ENCODE measurements at regions not wholly inside any gene's neighbourhood (a gene's known extent, or its start where the extent isn't known, plus 50 kb on each side); places are given as distances from the start of the nearest gene placed in this dataset.

DNA sequence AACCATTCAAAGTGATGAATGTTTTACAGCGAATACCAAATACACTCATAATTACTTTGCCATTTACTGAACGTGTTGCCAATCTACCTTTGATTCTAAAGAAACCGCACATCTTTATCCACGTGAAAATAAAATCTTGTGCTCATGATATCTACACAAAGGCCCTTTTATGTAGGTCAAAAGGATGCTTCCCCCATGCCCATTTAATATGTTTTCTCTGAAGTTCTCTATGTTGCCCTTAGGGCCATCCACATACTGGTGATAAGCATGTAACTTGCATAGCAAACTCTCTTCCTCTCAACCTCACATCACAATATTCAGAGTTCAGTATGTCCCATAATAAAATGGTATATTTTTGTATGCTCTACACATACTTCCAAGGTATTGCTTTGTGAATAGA is 380.0 kb upstream of the FIGN start:
- no peak for DNase-seq
- H3K9me3 ChIP-seq: no peaks in the 10 kb centered on the region
- no peaks in the 10 kb centered on the region for H3K4me1 ChIP-seq
- no peak for TF ChIP-seq POLR2A (IDR thresholded peaks at IDR 0.05)
- TF ChIP-seq, protein P1, sequence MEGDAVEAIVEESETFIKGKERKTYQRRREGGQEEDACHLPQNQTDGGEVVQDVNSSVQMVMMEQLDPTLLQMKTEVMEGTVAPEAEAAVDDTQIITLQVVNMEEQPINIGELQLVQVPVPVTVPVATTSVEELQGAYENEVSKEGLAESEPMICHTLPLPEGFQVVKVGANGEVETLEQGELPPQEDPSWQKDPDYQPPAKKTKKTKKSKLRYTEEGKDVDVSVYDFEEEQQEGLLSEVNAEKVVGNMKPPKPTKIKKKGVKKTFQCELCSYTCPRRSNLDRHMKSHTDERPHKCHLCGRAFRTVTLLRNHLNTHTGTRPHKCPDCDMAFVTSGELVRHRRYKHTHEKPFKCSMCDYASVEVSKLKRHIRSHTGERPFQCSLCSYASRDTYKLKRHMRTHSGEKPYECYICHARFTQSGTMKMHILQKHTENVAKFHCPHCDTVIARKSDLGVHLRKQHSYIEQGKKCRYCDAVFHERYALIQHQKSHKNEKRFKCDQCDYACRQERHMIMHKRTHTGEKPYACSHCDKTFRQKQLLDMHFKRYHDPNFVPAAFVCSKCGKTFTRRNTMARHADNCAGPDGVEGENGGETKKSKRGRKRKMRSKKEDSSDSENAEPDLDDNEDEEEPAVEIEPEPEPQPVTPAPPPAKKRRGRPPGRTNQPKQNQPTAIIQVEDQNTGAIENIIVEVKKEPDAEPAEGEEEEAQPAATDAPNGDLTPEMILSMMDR (IDR thresholded peaks at IDR 0.05): no peak
- H3K36me3 ChIP-seq: no peaks in the 10 kb centered on the region
- H3K4me3 ChIP-seq: no peak overlapping the region
- H3K27ac ChIP-seq: no peak overlapping the region
- no peaks in the 10 kb centered on the region for H3K27me3 ChIP-seq

DNA sequence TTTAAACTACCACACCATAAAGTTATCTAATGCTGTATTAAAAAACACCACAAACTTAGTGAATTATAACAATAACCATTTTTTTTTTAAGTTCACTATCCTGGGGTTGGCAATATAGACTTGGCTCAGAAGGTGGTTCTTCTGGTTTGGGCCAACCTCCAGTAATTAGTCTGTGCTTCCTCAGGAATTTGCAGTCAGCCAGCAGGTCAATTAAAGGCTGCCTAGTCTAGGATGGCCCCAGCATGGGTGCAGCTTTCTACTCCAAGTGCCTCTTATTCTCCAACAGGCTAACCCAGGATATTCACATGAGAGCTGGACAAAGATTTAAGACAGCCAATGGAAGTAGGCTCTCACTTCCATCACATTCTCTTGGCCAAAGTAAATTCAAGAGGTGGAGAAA is 379.1 kb upstream of the FIGN start:
- no peaks in the 10 kb centered on the region for H3K36me3 ChIP-seq
- H3K9me3 ChIP-seq: no peaks in the 10 kb centered on the region
- no peak for DNase-seq
- H3K27me3 ChIP-seq: no peaks in the 10 kb centered on the region
- TF ChIP-seq POLR2A (IDR thresholded peaks at IDR 0.05): no peak
- TF ChIP-seq, protein P1 (IDR thresholded peaks at IDR 0.05): no peak
- H3K4me1 ChIP-seq: no peaks in the 10 kb centered on the region
- no peak overlapping the region for H3K4me3 ChIP-seq
- no peak overlapping the region for H3K27ac ChIP-seq

DNA sequence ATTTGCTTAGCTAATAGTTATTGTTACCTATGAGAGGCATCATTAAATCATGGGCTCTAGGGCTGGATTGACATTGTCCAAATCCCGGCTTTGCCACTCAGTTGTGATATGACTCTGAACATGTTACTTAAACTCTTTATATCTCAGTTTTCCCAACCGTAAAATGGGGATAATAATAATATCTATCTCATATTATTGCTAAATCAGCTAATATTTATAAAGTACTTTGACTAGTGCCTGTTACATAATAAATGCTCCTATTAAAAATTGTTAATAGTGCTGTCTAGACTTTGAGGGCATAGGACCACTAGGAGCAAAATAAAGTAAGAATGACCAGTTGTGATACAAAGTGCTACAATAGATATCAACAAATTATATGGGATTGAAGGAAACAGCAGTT is 376.3 kb upstream of the FIGN start:
- Histone ChIP-seq H3K36me3 (no peaks in the 10 kb centered on the region), H3K4me3 (no peak overlapping the region), H3K27ac (no peak overlapping the region), H3K9me3 (no peaks in the 10 kb centered on the region), H3K27me3 (no peaks in the 10 kb centered on the region), H3K4me1 (no peaks in the 10 kb centered on the region)
- DNase-seq: no peak
- TF ChIP-seq, protein P1 (IDR thresholded peaks at IDR 0.05): no peak
- no peak for TF ChIP-seq POLR2A (IDR thresholded peaks at IDR 0.05)

DNA sequence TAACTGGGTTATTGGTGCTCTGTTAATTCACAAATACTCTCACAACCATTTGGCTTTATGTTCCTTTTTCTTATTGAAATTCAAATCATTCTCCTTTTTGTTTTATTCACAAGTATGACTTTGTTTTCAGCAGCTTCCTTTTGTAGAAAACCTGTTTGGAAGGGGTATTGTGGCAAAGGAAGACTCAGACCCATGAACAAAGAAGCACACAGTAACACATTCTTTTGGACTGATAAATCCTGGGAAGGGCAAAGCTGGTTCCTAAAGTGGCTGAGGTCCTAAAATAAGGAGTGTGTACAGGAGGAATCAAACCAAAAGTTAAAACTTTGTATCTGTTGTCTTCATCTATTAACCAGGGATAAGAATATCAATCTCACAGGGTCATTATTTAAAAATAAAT is 374.7 kb upstream of the FIGN start:
- no peak overlapping the region for H3K4me3 ChIP-seq
- DNase-seq: no peak
- TF ChIP-seq POLR2A (IDR thresholded peaks at IDR 0.05): no peak
- TF ChIP-seq, protein P1 (IDR thresholded peaks at IDR 0.05): no peak
- H3K27me3 ChIP-seq: no peaks in the 10 kb centered on the region
- no peaks in the 10 kb centered on the region for H3K4me1 ChIP-seq
- no peaks in the 10 kb centered on the region for H3K36me3 ChIP-seq
- no peaks in the 10 kb centered on the region for H3K9me3 ChIP-seq
- H3K27ac ChIP-seq: no peak overlapping the region

DNA sequence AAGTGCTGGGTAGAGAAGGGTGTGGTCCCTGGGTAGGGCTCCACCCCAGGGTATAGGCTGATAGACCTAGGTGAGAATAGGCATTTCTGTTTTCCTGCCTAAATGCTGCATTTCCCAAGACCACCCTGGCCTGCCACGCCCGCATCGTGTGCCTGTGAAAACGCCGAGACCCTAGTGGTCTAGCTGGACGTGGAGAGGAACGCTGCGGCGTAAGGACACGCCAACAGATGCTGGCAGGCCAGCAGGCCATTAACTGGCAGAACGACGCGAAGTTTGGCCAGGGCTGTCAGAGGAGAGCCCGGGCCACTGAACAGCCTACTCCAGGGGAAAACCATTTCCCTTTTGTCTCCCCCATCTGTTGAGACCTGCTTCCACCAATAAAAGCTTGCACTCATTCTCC is 373.2 kb upstream of the FIGN start:
- no peaks in the 10 kb centered on the region for H3K9me3 ChIP-seq
- no peak overlapping the region for H3K27ac ChIP-seq
- no peaks in the 10 kb centered on the region for H3K4me1 ChIP-seq
- H3K4me3 ChIP-seq: no peak overlapping the region
- DNase-seq: no peak
- H3K27me3 ChIP-seq: no peaks in the 10 kb centered on the region
- no peaks in the 10 kb centered on the region for H3K36me3 ChIP-seq
- TF ChIP-seq POLR2A (IDR thresholded peaks at IDR 0.05): no peak
- TF ChIP-seq, protein P1 (IDR thresholded peaks at IDR 0.05): no peak

DNA sequence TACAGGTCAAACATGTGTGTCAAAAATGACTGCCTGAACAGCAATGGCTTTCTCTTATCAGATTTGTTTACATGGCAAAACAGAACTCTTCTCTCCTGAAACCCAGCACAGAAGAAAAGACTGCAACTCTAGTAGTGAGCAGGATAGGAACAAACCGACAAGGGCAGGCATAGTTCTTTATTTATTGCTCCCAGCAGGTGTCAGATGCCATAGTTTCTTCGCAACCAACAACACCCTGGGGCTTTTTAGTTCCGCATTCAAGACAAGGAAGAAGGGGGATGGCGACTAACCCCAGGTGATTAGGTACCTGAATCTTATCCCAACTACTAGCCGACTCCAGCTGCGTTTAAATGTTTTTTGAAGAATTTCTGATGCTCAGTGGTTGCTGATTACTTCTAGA is 367.5 kb upstream of the FIGN start:
- Histone ChIP-seq H3K27me3 (no peaks in the 10 kb centered on the region), H3K4me1 (no peaks in the 10 kb centered on the region), H3K36me3 (no peaks in the 10 kb centered on the region), H3K27ac (no peak overlapping the region), H3K4me3 (no peak overlapping the region), H3K9me3 (no peaks in the 10 kb centered on the region)
- DNase-seq: no peak
- no peak for TF ChIP-seq POLR2A (IDR thresholded peaks at IDR 0.05)
- TF ChIP-seq, protein P1 (IDR thresholded peaks at IDR 0.05): no peak

Data from Peyer's patch (tissue), 4 donors.